RCC 7860 (cell line): ENCODE measurements at regions not wholly inside any gene's neighbourhood (a gene's known extent, or its start where the extent isn't known, plus 50 kb on each side); places are given as distances from the start of the nearest gene placed in this dataset.
"Not testable (repeated sequence)": the region's sequence is repeated elsewhere in the genome, so short reads cannot be mapped to it uniquely, and the experiment has no call there.

ENCODE experiments used
- DNase-seq: peaks from one replicate; pipeline ENCODE4 v3.0.0-alpha.2; 2015; ENCODE audit warnings: low spot score
- FAIRE-seq: peaks from 2 replicates; lab custom pipeline; 2012; peaks lifted over from hg19 to GRCh38; lab: Jason Lieb, UNC

DNA sequence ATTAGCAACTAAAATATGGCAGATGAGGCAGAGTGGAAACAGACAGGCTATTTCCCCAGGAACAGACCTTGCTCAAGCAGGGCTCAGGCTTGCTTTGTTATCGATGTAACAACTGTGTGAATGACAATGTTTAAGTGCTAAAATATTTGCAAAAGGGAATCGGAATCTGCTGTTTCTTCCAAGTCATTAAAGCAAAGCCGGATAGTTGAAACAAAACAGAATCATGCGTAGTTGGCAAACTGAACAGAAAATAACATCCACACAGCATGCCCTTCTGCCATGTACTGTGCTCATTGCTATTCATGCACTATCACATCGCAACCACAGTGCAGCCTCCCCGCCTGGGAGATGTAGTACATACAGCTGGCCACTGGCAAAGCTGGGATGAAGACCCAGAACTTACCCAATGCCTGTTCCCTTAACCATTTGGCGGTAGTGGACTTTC lies 799.1 kb downstream of the DIAPH3 start:
- DNase-seq = no peak
- no peak for FAIRE-seq

DNA sequence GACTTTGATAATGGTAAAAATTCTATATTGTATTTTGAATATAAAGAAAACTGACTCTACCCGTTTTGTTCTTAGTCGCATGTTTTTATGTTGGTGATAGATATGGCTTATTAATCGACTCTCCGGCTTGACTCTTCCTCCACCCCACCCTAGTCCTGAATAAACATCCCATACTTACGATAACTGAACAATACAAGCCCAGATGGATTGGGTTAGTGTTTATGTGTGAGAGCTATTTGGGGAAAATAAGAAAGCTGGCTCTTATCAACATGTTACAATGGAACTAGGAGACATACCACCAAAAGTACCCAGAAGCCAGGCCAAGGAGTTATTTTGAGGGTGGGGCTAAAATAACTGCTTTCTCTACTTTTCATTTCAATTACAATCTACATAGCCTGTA lies 796.3 kb downstream of the DIAPH3 start:
- DNase-seq = no peak
- FAIRE-seq = no peak

DNA sequence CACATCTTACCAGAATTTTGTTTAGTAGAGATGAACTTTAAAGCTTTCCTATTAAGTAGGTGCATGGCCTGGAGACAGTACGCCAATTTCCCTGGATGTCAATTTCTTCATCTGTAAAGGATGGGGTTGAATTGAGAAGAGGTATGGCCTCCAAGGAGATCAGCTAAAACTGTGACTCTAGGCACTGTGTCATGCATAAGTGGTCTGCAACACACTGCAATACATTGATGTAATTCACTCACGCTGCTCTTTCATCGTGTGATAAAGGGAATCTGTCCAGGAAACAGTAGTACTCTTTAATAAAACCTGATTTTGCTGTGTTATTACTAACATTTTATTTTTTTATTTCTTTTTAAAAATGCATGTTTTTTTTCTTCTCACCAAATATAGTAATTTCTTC lies 795.8 kb downstream of the DIAPH3 start:
- FAIRE-seq (no peak), DNase-seq (no peak)

DNA sequence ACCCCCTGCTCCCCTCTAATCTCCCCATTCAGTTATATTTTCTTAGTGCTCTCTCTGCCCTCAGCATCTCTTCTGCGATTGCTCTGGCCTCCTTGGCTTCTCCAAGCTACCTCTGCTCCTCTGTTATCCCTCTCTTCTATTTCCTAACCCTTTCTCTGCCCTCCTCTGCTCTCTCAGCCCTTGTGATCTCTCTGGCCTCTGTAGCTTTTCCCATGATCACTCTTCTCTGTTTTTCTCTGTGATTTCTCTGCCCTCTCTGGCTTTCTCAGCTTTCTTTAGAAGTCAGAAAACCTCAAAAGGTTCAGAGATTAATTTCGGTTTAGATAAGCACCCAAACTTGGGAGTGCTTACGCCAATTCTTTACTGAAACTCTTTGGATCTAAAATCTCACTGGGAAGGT lies 795.0 kb downstream of the DIAPH3 start:
- no peak for DNase-seq
- FAIRE-seq = no peak

DNA sequence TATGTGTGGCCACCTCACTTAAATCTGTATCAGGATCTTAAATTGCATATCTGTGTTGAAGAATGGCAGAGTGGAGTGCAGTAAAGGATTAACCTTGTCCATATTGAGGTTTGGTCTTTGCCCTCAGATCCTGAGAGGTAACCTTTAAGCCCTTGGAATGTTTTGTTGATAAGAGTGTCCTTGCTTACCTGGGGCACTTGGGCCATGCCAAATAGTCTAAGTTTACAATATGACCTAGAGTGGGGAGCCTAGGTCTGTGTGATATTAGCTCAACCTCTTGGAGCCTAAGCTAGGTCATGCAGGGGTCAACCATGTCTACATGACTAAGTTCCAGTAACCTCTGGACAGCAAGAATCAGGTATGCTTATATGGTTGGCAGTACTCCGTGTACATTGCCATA lies 792.5 kb downstream of the DIAPH3 start:
- DNase-seq = no peak
- FAIRE-seq = no peak

DNA sequence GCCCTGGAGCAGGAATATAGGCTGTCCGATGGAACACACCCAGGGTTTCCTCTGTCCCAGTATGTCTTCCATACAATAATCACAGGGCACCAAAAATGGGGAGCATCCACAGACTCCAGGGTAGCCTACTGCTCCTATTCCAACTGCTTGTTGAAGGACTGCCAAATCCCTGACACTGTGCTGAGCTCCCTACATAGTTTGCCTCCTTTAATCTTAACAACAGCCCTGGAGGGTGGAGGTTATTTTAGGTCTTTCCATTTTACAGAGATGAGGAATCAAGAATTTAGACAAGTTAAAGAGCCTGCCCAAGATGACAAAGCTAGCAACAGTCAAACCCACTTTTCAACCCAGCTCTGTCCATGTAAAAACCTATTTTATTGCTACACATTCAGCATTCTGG lies 790.4 kb downstream of the DIAPH3 start:
- no peak for FAIRE-seq
- no peak for DNase-seq

DNA sequence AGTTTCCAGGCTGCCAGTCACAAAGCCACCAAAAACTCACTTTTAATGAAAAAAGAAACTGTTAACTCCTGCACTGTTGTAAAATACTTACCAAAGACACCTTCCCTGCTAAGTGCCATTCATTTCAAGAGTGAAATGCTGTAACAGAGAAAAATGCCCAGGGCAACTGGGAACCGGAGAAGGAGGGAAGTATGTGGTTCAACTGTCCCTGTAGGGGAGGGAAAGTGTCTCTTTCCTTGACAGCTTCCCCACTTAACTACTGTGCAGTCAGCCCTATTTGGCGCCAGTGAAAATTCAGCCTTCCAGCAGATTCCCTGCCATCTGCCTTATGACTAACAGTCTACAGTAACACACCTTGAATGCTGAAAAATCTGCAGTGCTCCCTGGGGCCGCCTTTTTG lies 789.0 kb downstream of the DIAPH3 start:
- FAIRE-seq = no peak
- DNase-seq = no peak

DNA sequence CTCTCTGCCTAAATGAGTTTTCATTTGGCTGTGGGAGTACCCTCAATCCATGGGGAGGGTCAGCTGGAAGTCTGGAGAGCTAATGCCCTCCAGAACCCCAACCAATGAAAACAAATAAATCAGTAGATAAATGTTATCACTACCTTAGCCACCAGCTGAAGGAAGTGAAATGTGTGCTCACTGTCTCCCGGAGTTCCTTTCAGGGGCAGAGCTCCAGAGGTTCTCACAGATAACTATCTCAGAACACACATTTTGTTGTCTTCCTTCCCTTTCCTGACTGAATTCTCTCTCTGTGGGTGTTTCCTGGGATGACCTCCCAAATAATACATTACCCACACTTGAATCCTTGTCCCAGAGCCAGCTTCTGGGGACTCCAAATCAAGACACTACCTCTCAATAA lies 779.6 kb downstream of the DIAPH3 start:
- no peak for DNase-seq

DNA sequence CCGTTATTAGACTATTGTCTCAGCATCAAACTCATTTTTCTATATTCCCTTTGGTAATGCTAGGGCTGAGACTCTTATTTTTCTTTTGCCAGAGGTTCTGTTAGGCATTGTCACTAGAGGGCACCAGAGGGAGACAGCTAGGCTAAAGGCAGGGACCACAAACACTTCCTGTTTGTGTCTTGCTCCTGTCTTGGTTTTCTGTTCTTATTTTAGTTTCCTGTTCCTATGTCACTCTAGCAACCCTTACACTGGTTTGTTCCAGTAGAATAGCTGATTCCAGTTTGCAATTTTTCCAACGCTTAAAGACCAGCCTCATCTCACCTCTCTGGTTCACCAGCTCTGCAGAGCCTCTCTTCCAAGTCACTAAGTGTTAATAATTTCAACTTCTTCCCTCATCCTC lies 772.0 kb downstream of the DIAPH3 start:
- FAIRE-seq (peak; percentile 5), DNase-seq (peak; percentile 37)

More for the DNA sequence above, 779.6 kb downstream of the DIAPH3 start:
- FAIRE-seq = no peak

DNA sequence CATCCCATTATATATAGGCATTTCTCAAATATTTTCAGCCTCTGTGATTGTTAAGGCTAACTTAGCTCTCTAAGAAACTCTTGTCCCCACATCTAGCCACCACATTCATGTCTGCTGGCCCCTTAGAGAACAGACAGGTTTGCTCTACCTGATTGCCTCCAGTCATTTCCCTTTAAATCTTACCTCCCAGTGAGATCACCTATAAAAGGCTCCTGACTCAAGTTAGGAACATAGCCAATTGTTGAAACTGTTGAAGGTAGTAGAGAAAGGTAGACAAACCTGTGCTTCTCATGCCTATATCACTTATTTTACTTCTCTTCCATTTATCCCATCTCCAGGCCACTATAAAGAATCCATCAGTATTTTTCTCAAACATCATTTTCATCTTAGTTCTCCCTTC lies 771.4 kb downstream of the DIAPH3 start:
- FAIRE-seq (no peak), DNase-seq (no peak)

DNA sequence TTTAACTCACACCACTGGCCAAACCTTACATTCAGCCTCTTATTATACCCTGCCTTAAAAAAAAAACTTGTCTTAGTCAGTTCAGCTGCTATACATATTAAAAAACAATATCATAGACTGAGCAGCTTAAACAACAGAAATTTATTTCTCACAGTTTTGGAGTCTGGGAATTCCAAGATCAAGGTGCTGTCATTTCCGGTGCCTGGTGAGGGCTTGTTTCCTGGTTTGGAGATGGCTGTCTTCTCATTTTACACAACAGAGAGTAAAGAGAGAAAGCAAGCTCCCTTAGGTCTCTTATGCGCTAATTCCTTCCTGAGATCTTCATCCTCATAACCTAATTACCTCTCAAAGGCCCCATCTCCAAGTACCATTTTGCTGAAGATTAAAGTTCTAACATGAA lies 769.2 kb downstream of the DIAPH3 start:
- no peak for DNase-seq
- no peak for FAIRE-seq

DNA sequence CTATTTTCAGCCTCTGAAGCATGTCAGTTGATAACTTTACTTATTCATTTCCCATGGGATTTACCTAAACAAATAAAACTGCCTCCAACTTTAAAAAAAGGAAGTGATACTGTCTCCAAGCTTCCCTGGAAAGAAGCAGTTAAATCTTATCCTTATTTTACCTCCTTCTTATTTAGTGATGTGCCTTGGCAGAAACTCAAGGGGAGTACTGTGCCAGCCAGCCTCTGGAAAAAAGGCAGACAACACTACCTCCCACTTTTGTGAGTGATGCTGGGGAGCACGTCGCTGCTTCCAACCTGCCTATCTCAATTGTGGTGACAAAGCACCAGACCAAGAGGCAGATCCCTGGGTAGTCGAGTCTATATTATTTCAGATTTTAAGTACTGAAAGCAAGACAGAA lies 765.6 kb downstream of the DIAPH3 start:
- FAIRE-seq = no peak
- DNase-seq = no peak

DNA sequence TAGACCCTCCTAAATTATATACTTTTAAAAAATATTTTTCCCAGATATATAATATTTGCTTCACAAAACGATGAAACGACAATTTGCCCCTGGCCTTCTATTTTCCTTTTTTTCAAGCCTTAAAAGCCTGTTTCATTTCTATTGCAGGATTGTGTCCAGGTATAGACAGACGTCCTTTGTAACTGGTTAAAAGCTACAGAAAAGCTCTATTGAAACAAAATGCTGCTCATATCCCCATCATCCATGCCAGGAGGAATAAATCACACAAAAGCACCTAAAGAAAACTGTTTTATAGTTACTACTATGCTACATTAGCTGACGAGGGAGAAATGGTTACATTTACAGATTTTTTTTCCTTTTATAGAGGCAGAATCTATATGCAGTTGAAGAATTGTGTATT lies 765.1 kb downstream of the DIAPH3 start:
- FAIRE-seq = no peak

DNA sequence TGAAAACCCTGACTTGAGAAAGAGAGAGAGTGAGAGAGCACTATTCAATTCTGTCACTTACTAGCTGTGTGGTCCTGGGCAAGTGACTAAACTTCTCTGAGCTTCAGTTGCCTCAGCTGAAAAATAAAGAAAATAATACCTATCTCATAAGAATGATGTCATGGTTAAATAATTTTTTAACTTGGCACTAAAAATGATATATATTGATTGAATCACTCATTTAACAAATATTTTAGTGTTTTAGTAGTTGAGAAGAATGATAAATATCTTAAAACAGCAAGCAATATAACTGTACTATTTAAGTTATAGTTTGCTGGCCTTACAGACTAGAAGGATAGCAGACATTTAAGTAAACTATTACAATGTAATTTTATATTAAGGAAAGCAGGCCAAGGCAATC lies 764.2 kb downstream of the DIAPH3 start:
- FAIRE-seq = no peak
- DNase-seq = no peak

More for the DNA sequence above, 765.1 kb downstream of the DIAPH3 start:
- DNase-seq = no peak

DNA sequence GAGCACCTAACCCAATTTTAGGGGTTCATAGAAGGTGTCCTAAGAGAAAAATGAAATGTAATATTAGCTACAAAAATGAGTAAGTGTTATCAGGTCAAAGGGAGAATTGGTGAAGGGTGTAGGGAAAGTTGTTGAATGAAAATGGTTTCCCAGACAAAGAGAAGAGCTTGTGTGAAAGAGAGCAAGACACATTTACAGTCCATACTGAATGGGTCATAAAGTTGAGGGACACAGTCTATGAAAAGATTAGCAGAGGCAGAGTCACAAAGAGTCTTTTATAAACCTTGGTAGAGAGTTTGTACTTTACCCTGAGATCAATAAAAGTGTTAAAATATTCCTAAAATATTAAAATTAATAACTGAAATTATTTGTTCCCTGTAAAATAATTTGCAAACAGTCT lies 759.4 kb downstream of the DIAPH3 start:
- DNase-seq = no peak
- no peak for FAIRE-seq

DNA sequence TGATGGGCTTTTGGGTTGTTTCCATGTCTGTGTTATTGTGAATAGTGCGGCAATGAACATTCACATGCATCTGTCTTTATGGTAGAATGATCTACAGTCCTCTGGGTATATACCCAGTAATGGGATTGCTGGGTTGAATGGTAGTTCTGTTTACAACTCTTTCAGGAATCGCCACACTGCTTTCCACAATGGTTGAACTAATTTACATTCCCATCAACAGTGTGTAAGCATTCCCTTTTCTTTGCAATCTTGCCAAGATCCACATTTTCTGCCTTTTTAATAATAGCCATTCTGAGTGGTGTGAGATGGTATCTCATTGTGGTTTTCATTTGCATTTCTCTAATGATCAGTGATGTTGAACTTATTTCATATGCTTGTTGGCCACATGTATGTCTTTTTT lies 756.5 kb downstream of the DIAPH3 start:
- not testable (repeated sequence) for FAIRE-seq, DNase-seq

DNA sequence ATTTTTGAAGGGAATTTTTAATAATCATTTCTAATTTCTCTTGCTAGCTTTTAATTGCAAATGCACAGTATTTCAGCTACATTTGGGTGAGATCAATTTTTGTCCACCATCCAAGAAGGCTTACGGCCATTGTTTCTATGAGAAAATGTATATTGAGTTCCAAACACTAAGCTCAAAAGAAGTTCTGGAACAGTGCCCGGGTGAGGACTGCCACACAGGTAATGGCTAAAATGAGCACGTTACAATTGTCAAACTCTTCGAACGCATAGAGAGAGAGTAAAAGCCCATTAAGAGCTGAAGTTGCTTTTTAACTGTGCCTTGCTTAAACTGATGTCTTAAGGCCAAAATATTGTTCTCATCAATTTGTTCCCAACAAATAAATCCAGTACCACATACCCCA lies 755.0 kb downstream of the DIAPH3 start:
- no peak for FAIRE-seq
- DNase-seq = no peak

DNA sequence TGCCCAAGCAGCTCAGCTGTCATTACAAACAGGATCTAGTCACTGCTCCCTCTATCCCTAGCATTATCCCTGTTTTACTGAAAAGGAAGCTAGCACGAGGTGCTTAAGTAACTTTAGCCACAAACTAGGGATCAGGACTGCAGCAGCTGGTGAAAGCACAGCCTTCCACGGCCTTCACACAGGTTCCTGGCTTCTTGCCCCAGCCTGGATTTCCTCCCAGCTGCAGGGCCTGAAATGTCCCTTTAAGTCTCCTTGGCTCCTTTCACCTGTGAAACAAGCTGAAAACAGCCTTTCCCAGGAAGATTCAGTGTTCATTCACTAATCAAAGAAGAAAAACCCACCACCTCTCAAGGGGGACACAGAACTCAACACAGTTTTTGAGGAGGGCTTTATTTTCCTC lies 754.5 kb downstream of the DIAPH3 start:
- DNase-seq (no peak), FAIRE-seq (no peak)

DNA sequence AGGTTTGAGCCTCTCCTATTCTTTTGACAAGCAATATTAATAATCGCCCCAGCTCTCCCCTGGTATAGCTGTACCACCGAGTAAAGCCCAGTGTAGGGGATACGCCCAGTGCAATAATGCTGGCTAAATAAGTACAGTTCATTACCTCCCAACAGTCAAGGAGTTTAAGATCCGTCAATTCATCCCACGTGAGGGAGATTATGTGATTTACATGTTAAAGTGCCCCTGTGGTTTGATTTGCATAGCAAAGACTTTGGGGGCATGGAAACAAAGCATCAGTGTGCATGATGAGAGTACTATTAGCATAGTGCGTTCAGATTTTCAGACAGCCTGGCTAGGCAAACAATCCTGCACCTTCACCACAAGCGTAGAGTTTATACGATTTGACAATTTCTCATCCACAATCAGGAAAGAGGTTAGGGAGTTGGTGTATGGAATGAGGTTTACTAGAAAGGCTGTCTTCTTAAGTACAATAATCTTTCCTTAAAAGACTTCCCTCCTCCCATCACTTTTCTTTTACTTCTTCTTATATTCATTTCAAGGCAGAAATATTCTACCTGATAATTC lies 754.0 kb downstream of the DIAPH3 start:
- no peak for FAIRE-seq
- no peak for DNase-seq

DNA sequence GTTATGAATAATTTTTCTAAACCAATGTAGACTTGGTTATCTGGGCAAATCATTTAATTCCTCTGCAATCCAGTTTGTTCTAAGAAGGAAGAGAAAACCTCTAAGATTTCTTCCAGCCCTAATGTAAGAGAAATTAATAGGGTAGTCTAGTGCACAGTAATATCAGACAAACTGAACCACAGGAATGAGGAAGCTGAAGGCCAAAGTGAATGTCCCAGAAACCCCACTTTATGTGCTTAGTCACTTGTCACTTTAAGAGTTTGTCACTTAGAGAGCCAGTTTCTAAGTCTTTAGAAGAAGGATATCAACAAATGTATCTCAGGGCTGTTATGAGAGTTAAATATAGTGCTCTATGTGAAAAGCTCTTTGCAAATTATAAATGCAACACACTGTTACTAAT lies 750.6 kb downstream of the DIAPH3 start:
- no peak for FAIRE-seq

DNA sequence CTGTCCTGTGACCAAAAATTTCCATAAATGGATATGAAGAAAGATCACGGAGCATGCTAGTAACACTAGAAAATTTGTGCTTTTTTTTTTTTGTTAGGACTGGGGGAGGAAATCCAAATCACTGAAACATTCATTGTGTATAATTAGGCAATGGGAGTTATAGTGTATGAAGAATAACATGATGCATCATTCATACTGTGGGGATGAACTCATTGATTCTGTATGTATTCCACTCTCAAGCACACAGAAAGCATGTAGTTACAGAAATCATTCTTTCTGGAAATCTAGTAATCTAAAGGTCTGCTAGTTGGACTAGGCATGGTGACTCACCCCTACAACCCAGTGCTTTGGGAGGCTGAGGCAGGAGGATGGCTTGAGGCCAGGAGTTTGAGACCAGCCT lies 749.7 kb downstream of the DIAPH3 start:
- FAIRE-seq (no peak), DNase-seq (no peak)

More for the DNA sequence above, 750.6 kb downstream of the DIAPH3 start:
- DNase-seq = no peak

DNA sequence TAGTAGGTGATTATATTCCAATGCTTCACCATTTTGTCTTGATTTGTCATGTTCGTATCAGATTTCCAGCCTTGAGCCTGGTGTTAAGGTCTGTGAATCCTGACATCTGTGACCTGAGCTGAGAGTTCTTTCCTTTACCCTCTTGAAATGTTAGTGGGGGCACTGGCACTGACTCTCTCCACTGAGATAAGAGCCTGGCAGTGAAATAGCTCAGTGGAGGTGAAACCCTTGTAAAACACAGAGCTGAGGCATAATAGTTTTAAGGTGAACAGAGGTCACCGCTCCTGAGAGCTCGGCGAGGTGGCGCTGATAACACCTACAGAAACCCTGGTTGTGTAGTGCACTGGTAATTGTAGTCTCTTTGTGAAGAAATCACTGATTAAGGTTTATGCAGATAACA lies 748.2 kb downstream of the DIAPH3 start:
- no peak for DNase-seq
- FAIRE-seq = no peak

DNA sequence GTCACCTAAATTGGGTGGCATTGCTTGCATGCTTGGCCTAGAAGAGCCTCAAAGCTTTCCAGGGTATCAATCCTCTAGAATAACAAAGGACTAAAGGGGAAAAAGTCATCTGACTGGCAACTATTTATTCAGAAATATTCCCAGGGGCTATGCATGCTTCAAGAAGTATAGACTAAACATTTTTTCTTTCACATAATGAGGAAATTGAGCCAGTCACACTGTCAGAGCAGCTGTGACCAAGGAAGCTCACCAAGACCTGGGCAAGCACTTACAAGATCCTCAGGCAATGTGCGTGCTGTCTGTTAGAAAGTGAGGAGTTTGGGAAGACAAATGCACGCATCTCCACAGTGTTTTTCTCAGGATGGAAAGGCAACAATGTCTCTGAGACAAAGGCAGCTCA lies 747.2 kb downstream of the DIAPH3 start:
- FAIRE-seq = no peak

More for the DNA sequence above, 747.2 kb downstream of the DIAPH3 start:
- no peak for DNase-seq
